Activated CD4-positive, CD25-positive, alpha-beta regulatory T cell treated with anti-CD3 and anti-CD28 coated beads, Interleukin-2, amount 50 U/mL, for 24 hours (primary cell): ENCODE measurements at regions not wholly inside any gene's neighbourhood (a gene's known extent, or its start where the extent isn't known, plus 50 kb on each side); places are given as distances from the start of the nearest gene placed in this dataset.
"Not testable (repeated sequence)": the region's sequence is repeated elsewhere in the genome, so short reads cannot be mapped to it uniquely, and the experiment has no call there.

ENCODE experiments used
- ATAC-seq, 2 donors: fragments of 150-1000 bp; cut with Tn5 transposase; one replicate each; pipeline ENCODE4 v1.10.0; 2021; ENCODE audit warnings: mild to moderate bottlenecking in 1 of 2, moderate library complexity in 1 of 2

DNA sequence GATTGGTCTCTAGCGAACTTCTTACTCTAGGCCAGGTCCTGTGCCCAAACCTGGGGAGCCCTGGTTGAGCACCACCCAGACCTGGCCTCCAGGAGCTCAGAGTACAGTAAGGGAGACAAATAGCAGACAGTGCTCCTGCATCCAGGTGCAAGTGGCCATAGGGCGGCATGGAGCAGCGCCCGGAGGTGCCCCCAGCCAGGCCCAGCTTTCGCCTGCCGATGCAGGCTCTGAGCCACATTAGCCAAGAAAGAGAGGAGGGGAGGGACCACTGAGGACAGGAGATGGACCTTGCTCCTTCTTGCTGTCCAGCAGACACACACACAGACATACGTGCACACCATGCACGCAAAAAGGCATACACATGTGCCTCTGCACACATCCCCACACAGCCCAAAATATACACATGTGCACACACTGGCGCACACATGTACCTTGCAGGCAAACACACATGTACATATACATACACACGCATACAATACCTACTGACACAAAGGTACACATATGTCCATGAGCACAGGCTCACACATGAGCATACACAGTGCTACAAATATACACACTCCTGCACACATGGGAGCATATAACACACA, 68.7 kb upstream of the FGF3 start:
- no peak for ATAC-seq

GRCh38 chr11:69888483-69889181, 69.4 kb upstream of the FGF3 start:
- ATAC-seq = peak in 1 of 2 donors; percentile 38

- ATAC-seq = no peak
These were observed 70.4 kb upstream of the FGF3 start for GRCh38 chr11:69889400-69890318.

DNA sequence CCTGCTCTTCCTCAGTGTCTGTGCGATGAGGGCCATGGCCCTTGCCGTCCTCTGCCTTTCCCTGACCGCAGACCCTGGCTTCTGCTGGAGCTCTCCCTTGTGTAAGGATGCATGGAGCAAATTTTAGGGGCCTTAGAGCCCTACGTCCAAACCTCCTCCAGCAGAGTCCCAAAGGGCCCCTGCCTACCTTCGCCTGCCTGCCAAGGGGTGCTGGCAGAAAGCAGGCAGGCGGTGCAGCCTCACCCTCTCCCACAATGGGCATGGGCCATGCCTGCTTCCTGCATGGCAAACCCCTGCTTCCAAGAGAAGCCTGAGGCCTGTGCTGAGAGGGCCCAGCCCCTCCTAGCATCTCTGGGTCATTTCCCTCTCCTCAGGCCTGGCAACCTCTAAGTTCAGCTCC, 71.3 kb upstream of the FGF3 start:
- no peak for ATAC-seq

DNA sequence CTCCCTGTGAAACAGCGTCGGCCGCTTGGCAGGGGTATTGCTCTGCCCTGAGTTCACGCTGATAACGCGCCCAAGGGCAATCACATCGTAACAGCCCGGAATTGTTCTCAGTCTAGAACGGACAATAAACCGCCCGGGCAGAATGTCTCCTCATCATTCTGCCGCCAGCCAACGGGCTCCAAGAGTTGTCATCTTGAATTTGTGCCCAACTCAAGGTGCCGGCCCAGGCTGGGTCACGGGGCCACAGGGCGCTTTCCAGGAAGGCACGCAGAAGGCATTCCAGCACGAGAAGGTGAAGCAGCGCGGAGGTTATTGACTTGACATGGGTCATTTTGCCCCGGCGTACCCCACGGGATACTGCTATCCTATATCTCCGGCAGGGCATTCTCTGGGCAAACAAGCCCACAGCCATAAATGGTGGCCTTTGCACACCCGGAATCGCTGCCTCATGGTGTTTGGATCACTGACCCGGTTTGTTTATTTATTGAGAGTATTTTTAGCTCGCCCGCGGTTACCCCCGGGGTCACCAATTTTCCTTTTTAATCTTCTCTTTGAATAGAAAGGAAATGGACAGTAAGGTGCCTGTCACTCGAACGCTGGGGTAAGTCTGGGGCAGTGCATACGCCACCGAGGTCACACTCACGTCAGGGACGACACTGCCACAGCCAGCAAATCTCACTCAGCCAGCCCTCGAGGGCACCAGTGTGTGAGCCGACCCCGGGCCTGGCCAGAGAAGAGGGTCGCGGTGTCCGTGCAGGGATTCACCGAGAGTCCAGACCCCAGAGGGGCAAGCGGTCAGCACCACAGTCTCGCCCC, 72.4 kb upstream of the FGF3 start:
- no peak for ATAC-seq

- no peak for ATAC-seq
These were observed 73.2 kb upstream of the FGF3 start for GRCh38 chr11:69892237-69892985.

GRCh38 chr11:69892986-69893555, 73.9 kb upstream of the FGF3 start:
- no peak for ATAC-seq

DNA sequence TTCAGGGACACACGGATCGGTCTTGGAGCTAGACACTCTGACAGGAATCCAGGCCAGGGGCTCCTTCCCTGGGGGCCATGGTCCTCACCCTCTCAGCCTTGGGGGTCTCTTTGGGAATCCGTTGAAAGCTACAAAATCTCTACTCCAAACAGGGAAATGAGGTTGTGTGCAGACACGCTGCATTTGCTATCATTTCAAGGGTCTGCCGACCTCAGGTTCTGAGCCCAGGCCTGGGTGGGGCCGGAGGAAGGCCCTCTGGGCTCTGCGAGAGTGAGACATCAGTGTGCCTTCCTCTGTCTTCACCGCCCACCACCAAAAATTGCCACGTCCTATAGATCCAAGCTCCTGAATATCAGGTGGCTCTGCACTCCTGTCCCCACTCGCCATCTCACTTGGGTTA, 74.4 kb upstream of the FGF3 start:
- no peak for ATAC-seq

- ATAC-seq = no peak
These were observed 75.0 kb upstream of the FGF3 start for GRCh38 chr11:69894181-69894611.

DNA sequence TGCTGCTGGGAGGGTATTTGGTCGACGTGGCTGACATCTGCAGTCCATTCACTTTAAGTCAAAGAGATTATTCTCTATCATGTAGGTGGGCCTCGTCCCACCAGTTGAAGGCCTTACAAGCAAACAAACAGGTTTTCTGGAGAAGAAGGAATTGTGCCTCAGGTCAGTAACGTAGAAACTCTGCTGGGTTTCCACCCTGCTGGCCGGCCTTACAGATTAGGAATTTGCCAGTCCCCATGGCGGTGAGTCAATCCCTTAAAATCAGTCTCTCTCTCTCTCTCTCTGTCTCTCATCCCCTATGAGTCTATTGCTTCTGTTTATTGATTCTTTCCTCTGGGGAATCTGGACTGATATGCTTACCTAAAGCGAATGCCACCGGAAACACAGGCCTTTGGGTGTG, 75.4 kb upstream of the FGF3 start:
- no peak for ATAC-seq

- no peak for ATAC-seq
These were observed 77.0 kb upstream of the FGF3 start for GRCh38 chr11:69896250-69896649.

DNA sequence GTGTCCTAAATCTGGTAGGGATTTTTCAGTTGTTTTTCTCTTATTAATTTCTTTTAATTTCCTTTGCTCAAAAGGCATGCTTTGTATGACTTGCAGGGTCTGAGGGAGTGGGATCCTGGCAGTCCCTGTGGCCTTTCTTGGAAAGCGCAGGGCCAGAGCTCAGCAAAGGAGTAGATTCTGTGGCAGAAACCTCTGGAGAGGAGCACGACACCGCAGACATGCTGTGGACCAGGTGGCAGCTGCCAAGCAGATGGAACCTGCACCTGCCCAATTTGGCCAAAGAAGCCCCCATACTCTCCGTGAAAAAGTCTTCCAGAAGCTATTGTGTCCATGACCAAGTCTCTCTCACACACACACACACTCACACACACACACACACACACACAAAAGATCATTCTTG, 78.9 kb upstream of the FGF3 start:
- ATAC-seq = no peak

- ATAC-seq = no peak
These were observed 81.0 kb upstream of the FGF3 start for GRCh38 chr11:69899957-69900821.

- ATAC-seq = not testable (repeated sequence)
These were observed 81.6 kb upstream of the FGF3 start for GRCh38 chr11:69900822-69901302.

DNA sequence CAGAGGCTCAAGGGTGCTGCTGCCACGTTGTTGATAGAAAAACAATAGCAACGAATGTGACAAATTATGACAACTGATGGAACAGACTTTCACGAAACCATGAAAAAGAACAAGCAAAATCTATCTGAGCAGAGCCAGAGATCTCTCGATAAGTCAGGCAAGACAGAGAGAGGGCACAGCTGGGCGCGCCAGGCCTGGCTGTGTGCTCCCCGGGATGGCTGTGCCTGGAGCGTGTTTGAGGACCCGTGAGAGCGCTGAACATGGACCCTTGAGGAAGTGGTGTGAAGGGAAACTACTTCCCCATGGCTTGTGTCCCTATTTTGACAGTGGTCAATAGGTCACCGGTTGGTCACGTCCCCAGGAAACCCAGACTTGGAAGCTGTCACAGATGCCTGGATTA, 83.1 kb upstream of the FGF3 start:
- no peak for ATAC-seq

DNA sequence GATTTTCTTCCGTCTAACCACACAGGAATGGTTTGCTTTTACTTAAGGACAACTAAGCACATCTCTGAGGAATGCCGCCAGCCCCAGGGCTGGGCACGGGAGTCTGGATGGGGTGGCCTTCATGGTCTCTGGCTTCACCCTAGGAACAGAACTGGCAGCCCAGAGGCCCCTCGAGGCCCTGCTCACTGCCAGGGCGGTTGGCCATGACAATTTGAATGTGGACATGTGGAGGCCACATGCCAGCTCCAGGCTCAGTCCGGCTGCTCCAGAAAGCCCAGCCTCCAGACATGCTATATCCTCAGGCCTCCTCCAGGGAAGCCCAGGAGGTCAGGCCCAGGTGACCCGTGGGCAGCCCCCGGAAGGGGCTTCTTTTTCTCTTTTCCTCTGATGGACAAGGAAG, 84.0 kb upstream of the FGF3 start:
- ATAC-seq = no peak

DNA sequence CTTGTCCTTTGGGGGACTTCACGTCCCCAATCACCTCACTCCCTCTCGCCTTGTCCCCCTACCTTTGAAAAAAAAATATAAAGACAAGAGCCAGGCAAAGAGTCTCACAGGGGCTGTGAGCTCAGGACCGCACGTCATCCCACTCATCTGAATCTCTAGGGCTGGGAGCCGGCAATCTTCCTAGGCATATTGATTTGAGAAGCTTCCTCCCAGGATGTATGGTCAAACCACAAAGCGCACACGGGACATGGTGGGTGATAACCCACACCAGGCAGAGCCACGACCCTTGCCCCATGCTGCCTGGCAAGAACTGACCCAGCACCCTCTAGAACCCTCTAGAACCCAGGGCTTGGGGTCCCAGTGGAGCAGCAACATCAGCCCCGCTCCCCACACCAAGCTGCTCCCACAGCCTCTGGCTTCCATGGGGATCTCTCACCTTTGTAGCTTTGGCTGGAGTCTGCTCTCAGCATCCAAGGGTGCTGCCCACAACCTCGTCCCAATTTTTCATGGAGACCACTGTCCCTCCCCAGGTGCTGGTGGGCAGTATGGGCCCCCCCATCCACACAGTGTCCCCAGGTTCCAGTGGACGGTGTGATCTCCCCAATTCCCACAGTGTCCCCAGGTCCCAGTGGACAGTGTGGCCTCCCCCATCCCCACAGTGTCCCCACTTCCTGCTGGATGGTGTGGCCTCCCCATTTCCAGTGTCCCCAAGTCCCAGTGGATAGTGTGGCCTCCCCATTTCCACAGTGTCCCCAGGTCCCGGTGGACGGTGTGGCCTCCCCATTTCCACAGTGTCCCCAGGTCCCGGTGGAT, 85.2 kb upstream of the FGF3 start:
- ATAC-seq = no peak

DNA sequence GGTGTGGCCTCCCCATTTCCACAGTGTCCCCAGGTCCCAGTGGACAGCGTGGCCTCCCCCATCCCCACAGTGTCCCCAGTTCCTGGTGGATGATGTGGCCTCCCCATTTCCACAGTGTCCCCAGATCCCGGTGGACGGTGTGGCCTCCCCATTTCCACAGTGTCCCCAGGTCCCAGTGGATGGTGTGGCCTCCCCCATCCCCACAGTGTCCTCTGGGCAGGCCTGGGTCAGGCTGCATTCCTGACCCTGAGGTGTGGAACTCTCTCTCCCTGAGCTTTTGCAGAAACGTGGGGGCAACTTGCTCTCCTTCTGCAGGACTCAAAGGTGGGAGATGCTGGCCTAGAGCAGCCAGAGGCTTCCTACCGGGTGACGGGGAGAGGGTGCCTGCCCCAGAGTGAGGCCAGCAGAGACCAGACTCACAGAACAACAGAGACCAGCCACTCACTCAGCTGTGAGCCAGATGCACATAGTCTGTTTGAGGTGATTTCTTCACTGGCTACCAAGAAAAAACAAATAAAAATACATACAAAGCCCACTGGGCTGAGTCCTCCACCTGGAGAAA, 85.8 kb upstream of the FGF3 start:
- no peak for ATAC-seq
